ENCODE measurements at regions not wholly inside any gene's neighbourhood (a gene's known extent, or its start where the extent isn't known, plus 50 kb on each side); places are given as distances from the start of the nearest gene placed in this dataset.

DNA sequence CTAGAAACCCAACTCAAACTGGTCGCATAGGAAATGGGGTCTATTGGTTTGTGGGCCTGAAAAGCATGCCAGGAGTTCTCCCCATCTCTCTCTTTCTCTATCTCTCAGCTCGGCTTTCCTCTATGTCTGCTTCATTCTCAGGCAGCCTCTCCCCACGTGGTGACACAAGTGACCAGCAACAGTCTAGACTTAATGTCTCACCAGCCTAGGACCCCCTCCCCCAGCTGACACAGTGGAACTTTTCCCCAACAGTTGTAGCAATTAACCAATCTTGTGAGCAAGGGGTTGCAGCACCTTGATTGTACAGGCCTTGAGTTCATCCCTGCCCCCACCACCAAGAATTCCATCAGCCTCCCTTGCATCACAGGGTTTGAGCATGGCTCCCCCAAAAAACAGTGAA lies 159.8 kb upstream of the KIT start (continued):
- TF ChIP-seq, protein P1, sequence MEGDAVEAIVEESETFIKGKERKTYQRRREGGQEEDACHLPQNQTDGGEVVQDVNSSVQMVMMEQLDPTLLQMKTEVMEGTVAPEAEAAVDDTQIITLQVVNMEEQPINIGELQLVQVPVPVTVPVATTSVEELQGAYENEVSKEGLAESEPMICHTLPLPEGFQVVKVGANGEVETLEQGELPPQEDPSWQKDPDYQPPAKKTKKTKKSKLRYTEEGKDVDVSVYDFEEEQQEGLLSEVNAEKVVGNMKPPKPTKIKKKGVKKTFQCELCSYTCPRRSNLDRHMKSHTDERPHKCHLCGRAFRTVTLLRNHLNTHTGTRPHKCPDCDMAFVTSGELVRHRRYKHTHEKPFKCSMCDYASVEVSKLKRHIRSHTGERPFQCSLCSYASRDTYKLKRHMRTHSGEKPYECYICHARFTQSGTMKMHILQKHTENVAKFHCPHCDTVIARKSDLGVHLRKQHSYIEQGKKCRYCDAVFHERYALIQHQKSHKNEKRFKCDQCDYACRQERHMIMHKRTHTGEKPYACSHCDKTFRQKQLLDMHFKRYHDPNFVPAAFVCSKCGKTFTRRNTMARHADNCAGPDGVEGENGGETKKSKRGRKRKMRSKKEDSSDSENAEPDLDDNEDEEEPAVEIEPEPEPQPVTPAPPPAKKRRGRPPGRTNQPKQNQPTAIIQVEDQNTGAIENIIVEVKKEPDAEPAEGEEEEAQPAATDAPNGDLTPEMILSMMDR (IDR thresholded peaks at IDR 0.05; ENCODE audit: low read depth, low read length, missing input control): no peak
- TF ChIP-seq FOXA1 (IDR thresholded peaks at IDR 0.05): no peak
- no peak for TF ChIP-seq RAD21 (IDR thresholded peaks at IDR 0.05)
- no peak for TF ChIP-seq HNF4A (conservative IDR thresholded peaks at IDR 0.05)
- TF ChIP-seq TAF1 (conservative IDR thresholded peaks at IDR 0.05): no peak
- no peak for TF ChIP-seq JUND (IDR thresholded peaks at IDR 0.05)
- TF ChIP-seq NR2F2 (IDR thresholded peaks at IDR 0.05): no peak
- TF ChIP-seq HNF4G (IDR thresholded peaks at IDR 0.05): no peak
- no peak for TF ChIP-seq EGR1 (IDR thresholded peaks at IDR 0.05; ENCODE audit: low read depth in 2 of 2)
- TF ChIP-seq SP1 (IDR thresholded peaks at IDR 0.05): no peak
- no peak for TF ChIP-seq RXRA (IDR thresholded peaks at IDR 0.05)

DNA sequence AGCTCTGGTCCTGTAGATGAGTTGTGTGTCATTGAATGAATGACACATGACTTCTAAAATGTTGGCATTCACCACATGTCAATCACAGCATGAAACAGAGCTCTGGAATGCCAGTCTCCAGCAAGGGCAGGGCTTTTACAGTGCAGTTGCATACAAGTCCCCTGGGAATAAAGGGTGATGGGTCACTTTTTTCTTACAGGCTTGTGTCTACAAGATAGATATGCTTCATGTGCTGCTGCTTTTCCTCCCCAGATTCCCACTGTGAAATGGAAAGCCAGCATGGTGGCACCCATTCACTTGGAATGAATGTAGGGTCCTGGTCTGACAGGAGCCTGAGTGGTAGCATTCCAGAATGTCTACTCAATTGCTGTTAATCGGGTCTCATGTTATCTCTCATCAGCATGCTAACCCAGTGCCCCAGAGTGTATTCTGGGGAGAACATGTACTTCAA lies 159.1 kb upstream of the KIT start:
- Histone ChIP-seq H3K9me3 (ENCODE audit: control insufficient read depth in 4 of 4, low read length in 3 of 4) (no peaks in the 10 kb centered on the region), H3K36me3 (ENCODE audit: control insufficient read depth in 4 of 4, insufficient read depth in 3 of 4, low read depth in 1 of 4, low read length in 3 of 4) (no peaks in the 10 kb centered on the region), H3K9ac (ENCODE audit: low read depth in 1 of 2, low read length in 2 of 2) (no peak overlapping the region), H3K27ac (ENCODE audit: low read depth in 1 of 2, low read length in 2 of 2) (no peak overlapping the region), H3K4me1 (ENCODE audit: control insufficient read depth in 4 of 4, insufficient read depth in 4 of 4, low read length in 3 of 4) (no peaks in the 10 kb centered on the region), H3K27me3 (ENCODE audit: control insufficient read depth in 4 of 4, insufficient read depth in 4 of 4, low read length in 3 of 4) (peaks cover 0 to 3% (median 0%) of the 10 kb centered on the region in 4 donors), H3K4me3 (ENCODE audit: low read depth in 1 of 3, low read length in 3 of 3) (no peak overlapping the region)
- no peak for DNase-seq (ENCODE audit: low spot score)
- WGBS: 64% methylated on average over 1 of the region's 1 CpG
- no peak for TF ChIP-seq GABPA (IDR thresholded peaks at IDR 0.05 in 1 of 2, conservative IDR thresholded peaks at IDR 0.05 in 1 of 2)
- TF ChIP-seq, protein P1 (IDR thresholded peaks at IDR 0.05; ENCODE audit: low read depth, low read length, missing input control): no peak
- no peak for TF ChIP-seq SP1 (IDR thresholded peaks at IDR 0.05)
- no peak for TF ChIP-seq JUND (IDR thresholded peaks at IDR 0.05)
- TF ChIP-seq FOXA1 (IDR thresholded peaks at IDR 0.05): no peak
- TF ChIP-seq HNF4A (conservative IDR thresholded peaks at IDR 0.05): no peak
- no peak for TF ChIP-seq RAD21 (IDR thresholded peaks at IDR 0.05)
- TF ChIP-seq, protein P2, sequence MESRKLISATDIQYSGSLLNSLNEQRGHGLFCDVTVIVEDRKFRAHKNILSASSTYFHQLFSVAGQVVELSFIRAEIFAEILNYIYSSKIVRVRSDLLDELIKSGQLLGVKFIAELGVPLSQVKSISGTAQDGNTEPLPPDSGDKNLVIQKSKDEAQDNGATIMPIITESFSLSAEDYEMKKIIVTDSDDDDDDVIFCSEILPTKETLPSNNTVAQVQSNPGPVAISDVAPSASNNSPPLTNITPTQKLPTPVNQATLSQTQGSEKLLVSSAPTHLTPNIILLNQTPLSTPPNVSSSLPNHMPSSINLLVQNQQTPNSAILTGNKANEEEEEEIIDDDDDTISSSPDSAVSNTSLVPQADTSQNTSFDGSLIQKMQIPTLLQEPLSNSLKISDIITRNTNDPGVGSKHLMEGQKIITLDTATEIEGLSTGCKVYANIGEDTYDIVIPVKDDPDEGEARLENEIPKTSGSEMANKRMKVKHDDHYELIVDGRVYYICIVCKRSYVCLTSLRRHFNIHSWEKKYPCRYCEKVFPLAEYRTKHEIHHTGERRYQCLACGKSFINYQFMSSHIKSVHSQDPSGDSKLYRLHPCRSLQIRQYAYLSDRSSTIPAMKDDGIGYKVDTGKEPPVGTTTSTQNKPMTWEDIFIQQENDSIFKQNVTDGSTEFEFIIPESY (IDR thresholded peaks at IDR 0.05): no peak
- no peak for TF ChIP-seq NR2F2 (IDR thresholded peaks at IDR 0.05)
- TF ChIP-seq, protein P3, sequence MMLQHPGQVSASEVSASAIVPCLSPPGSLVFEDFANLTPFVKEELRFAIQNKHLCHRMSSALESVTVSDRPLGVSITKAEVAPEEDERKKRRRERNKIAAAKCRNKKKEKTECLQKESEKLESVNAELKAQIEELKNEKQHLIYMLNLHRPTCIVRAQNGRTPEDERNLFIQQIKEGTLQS (IDR thresholded peaks at IDR 0.05): no peak
- TF ChIP-seq, protein P4, sequence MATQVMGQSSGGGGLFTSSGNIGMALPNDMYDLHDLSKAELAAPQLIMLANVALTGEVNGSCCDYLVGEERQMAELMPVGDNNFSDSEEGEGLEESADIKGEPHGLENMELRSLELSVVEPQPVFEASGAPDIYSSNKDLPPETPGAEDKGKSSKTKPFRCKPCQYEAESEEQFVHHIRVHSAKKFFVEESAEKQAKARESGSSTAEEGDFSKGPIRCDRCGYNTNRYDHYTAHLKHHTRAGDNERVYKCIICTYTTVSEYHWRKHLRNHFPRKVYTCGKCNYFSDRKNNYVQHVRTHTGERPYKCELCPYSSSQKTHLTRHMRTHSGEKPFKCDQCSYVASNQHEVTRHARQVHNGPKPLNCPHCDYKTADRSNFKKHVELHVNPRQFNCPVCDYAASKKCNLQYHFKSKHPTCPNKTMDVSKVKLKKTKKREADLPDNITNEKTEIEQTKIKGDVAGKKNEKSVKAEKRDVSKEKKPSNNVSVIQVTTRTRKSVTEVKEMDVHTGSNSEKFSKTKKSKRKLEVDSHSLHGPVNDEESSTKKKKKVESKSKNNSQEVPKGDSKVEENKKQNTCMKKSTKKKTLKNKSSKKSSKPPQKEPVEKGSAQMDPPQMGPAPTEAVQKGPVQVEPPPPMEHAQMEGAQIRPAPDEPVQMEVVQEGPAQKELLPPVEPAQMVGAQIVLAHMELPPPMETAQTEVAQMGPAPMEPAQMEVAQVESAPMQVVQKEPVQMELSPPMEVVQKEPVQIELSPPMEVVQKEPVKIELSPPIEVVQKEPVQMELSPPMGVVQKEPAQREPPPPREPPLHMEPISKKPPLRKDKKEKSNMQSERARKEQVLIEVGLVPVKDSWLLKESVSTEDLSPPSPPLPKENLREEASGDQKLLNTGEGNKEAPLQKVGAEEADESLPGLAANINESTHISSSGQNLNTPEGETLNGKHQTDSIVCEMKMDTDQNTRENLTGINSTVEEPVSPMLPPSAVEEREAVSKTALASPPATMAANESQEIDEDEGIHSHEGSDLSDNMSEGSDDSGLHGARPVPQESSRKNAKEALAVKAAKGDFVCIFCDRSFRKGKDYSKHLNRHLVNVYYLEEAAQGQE (IDR thresholded peaks at IDR 0.05): no peak
- TF ChIP-seq, protein P5, sequence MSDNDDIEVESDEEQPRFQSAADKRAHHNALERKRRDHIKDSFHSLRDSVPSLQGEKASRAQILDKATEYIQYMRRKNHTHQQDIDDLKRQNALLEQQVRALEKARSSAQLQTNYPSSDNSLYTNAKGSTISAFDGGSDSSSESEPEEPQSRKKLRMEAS (IDR thresholded peaks at IDR 0.05): no peak
- no peak for TF ChIP-seq HNF4G (IDR thresholded peaks at IDR 0.05)
- TF ChIP-seq TAF1 (conservative IDR thresholded peaks at IDR 0.05): no peak
- TF ChIP-seq EGR1 (IDR thresholded peaks at IDR 0.05; ENCODE audit: low read depth in 2 of 2): no peak
- no peak for TF ChIP-seq YY1 (IDR thresholded peaks at IDR 0.05)
- TF ChIP-seq RXRA (IDR thresholded peaks at IDR 0.05): no peak
